Activated CD4-positive, alpha-beta T cell treated with anti-CD3 and anti-CD28 coated beads, Interleukin-2, amount 10 ng/mL, durations not matched to agents 24 days and 14 days (primary cell): ENCODE measurements at regions not wholly inside any gene's neighbourhood (a gene's known extent, or its start where the extent isn't known, plus 50 kb on each side); places are given as distances from the start of the nearest gene placed in this dataset.

ENCODE experiments used
- DNase-seq: peaks from one replicate; pipeline ENCODE4 v3.0.0; 2022
- H3K27ac Mint-ChIP-seq: one replicate; pipeline ENCODE4 v1.8.0; 2022; ENCODE audit warnings: mild to moderate bottlenecking, mixed read lengths
- H3K27me3 Mint-ChIP-seq: one replicate; pipeline ENCODE4 v1.8.0; 2022; ENCODE audit warnings: mixed read lengths
- H3K36me3 Mint-ChIP-seq: one replicate; pipeline ENCODE4 v1.8.0; 2022; ENCODE audit warnings: low read depth, mild to moderate bottlenecking, mixed read lengths
- H3K4me1 Mint-ChIP-seq: one replicate; pipeline ENCODE4 v1.8.0; 2021; ENCODE audit warnings: mixed read lengths
- H3K4me3 Mint-ChIP-seq: one replicate; pipeline ENCODE4 v1.8.0; 2022; ENCODE audit warnings: mild to moderate bottlenecking, moderate library complexity, mixed read lengths
- H3K9me3 Mint-ChIP-seq: one replicate; pipeline ENCODE4 v1.8.0; 2021; ENCODE audit warnings: mixed read lengths
- intact Hi-C: fragments of 100-400 bp; cut with micrococcal nuclease; formaldehyde crosslinking; loops from one replicate; pipeline ENCODE4 v1.15.1; 2023

DNA sequence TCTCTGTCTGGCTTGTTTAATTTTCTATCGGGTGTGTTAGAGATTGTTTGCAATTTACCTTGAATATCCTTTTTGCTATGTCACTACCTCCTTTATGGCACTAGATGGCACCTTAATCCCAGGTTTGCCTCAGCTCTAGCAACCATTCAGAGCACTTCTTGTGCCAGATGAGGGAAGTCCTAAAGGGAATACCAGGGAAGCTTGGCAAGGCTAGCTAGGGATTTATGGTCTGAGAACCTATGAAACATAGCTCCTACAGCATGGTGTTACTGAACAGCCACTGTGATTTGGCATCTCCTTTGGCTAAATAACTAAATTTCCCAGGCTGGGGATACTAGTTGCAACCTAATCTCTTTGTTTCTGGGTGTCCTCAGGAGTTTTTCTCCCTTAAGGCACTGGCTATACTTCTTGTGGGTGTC, 69.0 kb upstream of the VOPP1 start:
- no peaks in the 10 kb centered on the region for H3K36me3 Mint-ChIP-seq
- intact Hi-C loops: loop anchor here (1.0 to 5.0 kb wide), 4 partner anchors 81 to 433 kb away; partner anchors contain the start of genes NIPSNAP2 and ZNF713
- H3K27me3 Mint-ChIP-seq: peaks cover 9% of the 10 kb centered on the region
- peaks cover 8% of the 10 kb centered on the region for H3K4me1 Mint-ChIP-seq
- H3K27ac Mint-ChIP-seq: no peak overlapping the region
- no peak overlapping the region for H3K4me3 Mint-ChIP-seq
- H3K9me3 Mint-ChIP-seq: no peaks in the 10 kb centered on the region
- peak; percentile 83 for DNase-seq

- Mint-ChIP-seq H3K27ac (no peak overlapping the region), H3K9me3 (no peaks in the 10 kb centered on the region), H3K36me3 (no peaks in the 10 kb centered on the region), H3K4me3 (no peak overlapping the region), H3K4me1 (peaks cover 8% of the 10 kb centered on the region), H3K27me3 (peaks cover 12% of the 10 kb centered on the region)
- intact Hi-C loops: loop anchor here (5.0 kb wide), 1 partner anchor 83 kb away; no protein-coding TSS in a partner anchor
- DNase-seq: no peak
These were observed 67.3 kb upstream of the VOPP1 start for GRCh38 chr7:55639640-55640039.

GRCh38 chr7:55629051-55629677, 56.9 kb upstream of the VOPP1 start:
- intact Hi-C loops: no loop called here
- Mint-ChIP-seq H3K36me3 (no peaks in the 10 kb centered on the region), H3K4me1 (no peaks in the 10 kb centered on the region), H3K4me3 (no peak overlapping the region), H3K9me3 (no peaks in the 10 kb centered on the region), H3K27me3 (peaks cover 9% of the 10 kb centered on the region), H3K27ac (no peak overlapping the region)
- DNase-seq: no peak

DNA sequence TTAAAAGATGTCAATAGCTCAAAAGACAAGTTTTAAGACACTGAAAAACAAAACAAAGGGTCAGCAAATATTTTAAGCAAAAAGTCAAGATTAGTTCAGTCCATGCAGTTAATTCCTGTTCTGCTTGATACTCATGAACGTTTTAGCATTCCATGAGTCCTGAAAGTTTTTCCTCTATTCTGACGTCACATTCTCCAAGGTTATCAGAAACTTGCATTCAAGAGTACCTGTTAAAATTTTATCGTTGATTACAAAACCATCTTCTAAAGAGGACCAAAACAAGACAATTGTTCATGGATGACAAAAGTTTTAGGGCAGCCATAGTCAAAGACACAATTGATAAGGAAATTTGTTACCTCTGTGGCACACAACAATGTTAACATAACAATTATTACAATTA, 52.5 kb upstream of the VOPP1 start:
- Mint-ChIP-seq H3K4me1 (no peaks in the 10 kb centered on the region), H3K27me3 (peaks cover 6% of the 10 kb centered on the region), H3K9me3 (peaks cover 4% of the 10 kb centered on the region), H3K4me3 (no peak overlapping the region), H3K27ac (no peak overlapping the region), H3K36me3 (no peaks in the 10 kb centered on the region)
- DNase-seq: no peak
- intact Hi-C loops: no loop called here

- no peak for DNase-seq
- intact Hi-C loops: no loop called here
- H3K36me3 Mint-ChIP-seq: no peaks in the 10 kb centered on the region
- no peaks in the 10 kb centered on the region for H3K27me3 Mint-ChIP-seq
- H3K4me3 Mint-ChIP-seq: no peak overlapping the region
- H3K9me3 Mint-ChIP-seq: peaks cover 8% of the 10 kb centered on the region
- H3K4me1 Mint-ChIP-seq: no peaks in the 10 kb centered on the region
- no peak overlapping the region for H3K27ac Mint-ChIP-seq
These were observed 51.3 kb upstream of the VOPP1 start for GRCh38 chr7:55623617-55624016.

GRCh38 chr7:55622241-55622640, 49.9 kb upstream of the VOPP1 start:
- H3K27ac Mint-ChIP-seq: no peak overlapping the region
- H3K27me3 Mint-ChIP-seq: no peaks in the 10 kb centered on the region
- no peak overlapping the region for H3K4me3 Mint-ChIP-seq
- intact Hi-C loops: no loop called here
- no peaks in the 10 kb centered on the region for H3K4me1 Mint-ChIP-seq
- H3K9me3 Mint-ChIP-seq: peaks cover 14% of the 10 kb centered on the region
- no peak for DNase-seq
- H3K36me3 Mint-ChIP-seq: no peaks in the 10 kb centered on the region
